AG10803 (cell line): ENCODE measurements at regions not wholly inside any gene's neighbourhood (a gene's known extent, or its start where the extent isn't known, plus 50 kb on each side); places are given as distances from the start of the nearest gene placed in this dataset.

ENCODE experiments used
- DNase-seq: peaks from one replicate; pipeline ENCODE4 v3.0.0; 2010; ENCODE audit warnings: low read depth
- H3K4me3 ChIP-seq: 2 replicates; pipeline ENCODE4 v1.5.1; 2011; ENCODE audit warnings: mild to moderate bottlenecking, low read length, control low read depth
- TF ChIP-seq, protein P1 (sequence below): conservative IDR thresholded peaks from 2 replicates; pipeline ENCODE4 v1.5.1; 2011; ENCODE audit warnings: mild to moderate bottlenecking, low read length, control low read depth, inconsistent platforms

DNA sequence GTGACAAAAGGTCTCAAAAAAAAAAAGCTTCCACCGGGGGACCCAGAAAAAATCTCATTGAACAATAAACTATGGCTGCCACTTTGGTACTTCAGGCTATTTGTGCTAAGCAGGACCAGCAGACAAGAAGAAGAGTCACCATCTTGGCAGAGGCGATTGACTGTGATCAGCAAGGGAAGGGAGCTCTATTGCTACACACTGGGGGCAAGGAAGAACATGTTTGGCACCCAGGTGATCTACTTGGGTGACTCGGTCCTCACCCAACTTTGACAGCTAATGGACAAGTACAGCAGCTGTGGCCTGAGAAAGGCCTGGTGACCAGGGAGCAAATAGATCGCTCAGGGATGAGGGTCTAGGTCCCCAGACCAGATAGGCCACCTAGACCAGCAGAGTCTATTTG, 53.4 kb upstream of the SRP9 start:
- no peak overlapping the region for H3K4me3 ChIP-seq
- DNase-seq, result no peak
- TF ChIP-seq, protein P1, sequence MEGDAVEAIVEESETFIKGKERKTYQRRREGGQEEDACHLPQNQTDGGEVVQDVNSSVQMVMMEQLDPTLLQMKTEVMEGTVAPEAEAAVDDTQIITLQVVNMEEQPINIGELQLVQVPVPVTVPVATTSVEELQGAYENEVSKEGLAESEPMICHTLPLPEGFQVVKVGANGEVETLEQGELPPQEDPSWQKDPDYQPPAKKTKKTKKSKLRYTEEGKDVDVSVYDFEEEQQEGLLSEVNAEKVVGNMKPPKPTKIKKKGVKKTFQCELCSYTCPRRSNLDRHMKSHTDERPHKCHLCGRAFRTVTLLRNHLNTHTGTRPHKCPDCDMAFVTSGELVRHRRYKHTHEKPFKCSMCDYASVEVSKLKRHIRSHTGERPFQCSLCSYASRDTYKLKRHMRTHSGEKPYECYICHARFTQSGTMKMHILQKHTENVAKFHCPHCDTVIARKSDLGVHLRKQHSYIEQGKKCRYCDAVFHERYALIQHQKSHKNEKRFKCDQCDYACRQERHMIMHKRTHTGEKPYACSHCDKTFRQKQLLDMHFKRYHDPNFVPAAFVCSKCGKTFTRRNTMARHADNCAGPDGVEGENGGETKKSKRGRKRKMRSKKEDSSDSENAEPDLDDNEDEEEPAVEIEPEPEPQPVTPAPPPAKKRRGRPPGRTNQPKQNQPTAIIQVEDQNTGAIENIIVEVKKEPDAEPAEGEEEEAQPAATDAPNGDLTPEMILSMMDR, result no peak
